ENCODE measurements at regions not wholly inside any gene's neighbourhood (a gene's known extent, or its start where the extent isn't known, plus 50 kb on each side); places are given as distances from the start of the nearest gene placed in this dataset.

DNA sequence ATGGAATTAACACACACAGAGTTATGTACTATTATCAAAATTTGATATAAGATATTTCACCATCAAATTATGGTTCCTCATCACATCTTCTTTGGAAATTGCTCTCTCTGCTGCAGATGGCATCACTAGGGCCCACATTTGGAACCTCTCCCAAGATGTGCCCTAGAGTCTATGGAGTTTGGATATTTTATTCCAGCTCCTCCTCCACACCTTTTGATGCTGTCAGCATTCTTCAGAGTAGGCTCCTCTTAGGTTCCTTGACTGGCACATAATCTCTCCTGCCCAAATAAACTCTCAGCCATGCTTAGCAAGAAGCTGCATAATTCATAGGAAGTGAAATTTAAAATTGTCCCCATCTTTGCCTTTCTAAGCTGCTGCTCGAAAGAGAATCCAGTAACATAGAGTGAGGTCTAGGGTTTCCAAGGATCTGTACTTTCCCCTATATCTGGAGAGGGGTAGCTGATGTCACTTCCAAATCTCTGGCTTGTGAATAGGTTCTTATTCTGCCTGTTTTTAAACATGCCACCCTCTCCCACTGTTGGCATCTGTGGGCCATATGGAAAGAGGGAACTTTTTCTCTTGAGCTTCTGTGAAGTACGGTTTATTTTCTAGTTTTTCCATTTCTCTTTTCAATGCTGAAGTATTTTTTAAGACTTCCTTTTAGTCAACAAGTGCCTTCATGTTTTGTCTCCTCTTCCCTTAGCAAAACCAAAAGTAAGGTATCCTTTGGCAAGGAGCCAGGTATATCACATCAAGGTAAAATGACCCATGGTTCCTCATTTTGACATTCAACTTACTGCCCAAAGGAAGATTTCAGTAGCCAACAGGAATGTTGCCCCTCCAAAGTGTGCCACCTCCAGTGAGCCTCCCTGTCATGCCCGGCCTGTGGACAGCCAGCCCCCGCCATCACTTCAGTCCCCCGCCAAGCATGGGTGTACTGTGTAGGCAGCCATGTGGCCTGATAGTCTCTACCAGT lies 75.3 kb upstream of the C2CD4B start:
- H3K4me1 Mint-ChIP-seq, result no peaks in the 10 kb centered on the region
- CTCF ChIA-PET, result interaction anchor here (0.6 to 5.8 kb wide), 21 partner anchors 9 to 368 kb away, joined by 3 to 62 read pairs (median 4); partner anchors contain the start of genes C2CD4B and VPS13C

DNA sequence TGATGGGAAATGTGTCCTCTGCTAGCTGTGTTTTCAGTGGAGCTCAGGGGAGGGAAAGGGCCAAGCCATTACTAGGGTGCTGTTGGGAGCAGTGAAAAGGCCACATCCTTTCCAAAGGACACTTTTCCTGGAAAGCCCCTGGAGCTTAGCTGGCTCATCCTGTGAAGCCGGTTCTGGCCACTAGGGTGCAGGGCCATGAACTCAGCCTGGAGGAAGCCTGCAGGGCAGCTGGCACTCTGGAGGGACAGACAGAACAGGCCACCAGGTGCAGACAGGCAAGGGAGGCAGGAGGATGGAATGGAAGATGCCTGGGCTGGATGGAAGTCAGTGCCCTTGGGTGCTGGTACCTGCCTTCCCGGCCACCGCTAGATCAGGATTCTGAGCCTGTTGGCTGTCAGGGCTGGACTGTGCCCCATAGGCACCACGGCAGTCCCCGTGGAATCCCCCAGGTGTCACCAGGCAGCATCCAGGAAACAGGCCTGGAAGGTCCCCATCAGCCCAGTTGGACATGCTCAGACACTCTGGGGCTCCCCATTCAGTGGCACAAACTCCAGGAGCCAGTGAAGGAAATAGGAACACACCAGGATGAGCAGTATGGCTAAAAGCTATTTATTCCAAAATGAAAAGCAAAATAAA lies 76.2 kb upstream of the C2CD4B start:
- Mint-ChIP-seq H3K36me3 (no peaks in the 10 kb centered on the region), H3K4me3 (no peak overlapping the region), H3K27ac (no peak overlapping the region), H3K9me3 (peaks cover 3% of the 10 kb centered on the region), H3K4me1 (no peaks in the 10 kb centered on the region), H3K27me3 (ENCODE audit: low read depth) (peaks cover 2% of the 10 kb centered on the region; the same call in 1 of the 2 replicates)
- DNase-seq (ENCODE audit: low spot score) (peak; percentile 79), ATAC-seq (peak; percentile 95)
- CTCF ChIA-PET, result interaction anchor here (0.6 to 5.8 kb wide), 23 partner anchors 9 to 369 kb away, joined by 3 to 62 read pairs (median 4); partner anchors contain the start of genes C2CD4B and VPS13C
- POLR2A ChIA-PET, result no interaction called here
- TF ChIP-seq ZNF396 (CRISPR knock-in tag; IDR thresholded peaks at IDR 0.05; ENCODE audit: borderline replicate concordance) (no peak), FOXP1 (CRISPR knock-in tag; IDR thresholded peaks at IDR 0.05; ENCODE audit: borderline replicate concordance) (0 out of 2 replicates have a peak, but pooled peaks have one; percentile 47), SP1 (CRISPR knock-in tag; conservative IDR thresholded peaks at IDR 0.05) (peak; percentile 48; the same call in 1 of the 2 replicates), NFYB (CRISPR knock-in tag; conservative IDR thresholded peaks at IDR 0.05; ENCODE audit: low read depth) (0 out of 2 replicates have a peak, but pooled peaks have one; percentile 13)
- TF ChIP-seq, protein P1, sequence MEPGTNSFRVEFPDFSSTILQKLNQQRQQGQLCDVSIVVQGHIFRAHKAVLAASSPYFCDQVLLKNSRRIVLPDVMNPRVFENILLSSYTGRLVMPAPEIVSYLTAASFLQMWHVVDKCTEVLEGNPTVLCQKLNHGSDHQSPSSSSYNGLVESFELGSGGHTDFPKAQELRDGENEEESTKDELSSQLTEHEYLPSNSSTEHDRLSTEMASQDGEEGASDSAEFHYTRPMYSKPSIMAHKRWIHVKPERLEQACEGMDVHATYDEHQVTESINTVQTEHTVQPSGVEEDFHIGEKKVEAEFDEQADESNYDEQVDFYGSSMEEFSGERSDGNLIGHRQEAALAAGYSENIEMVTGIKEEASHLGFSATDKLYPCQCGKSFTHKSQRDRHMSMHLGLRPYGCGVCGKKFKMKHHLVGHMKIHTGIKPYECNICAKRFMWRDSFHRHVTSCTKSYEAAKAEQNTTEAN (CRISPR knock-in tag; IDR thresholded peaks at IDR 0.05), result 0 out of 2 replicates have a peak, but pooled peaks have one; percentile 33
- TF ChIP-seq, protein P2, sequence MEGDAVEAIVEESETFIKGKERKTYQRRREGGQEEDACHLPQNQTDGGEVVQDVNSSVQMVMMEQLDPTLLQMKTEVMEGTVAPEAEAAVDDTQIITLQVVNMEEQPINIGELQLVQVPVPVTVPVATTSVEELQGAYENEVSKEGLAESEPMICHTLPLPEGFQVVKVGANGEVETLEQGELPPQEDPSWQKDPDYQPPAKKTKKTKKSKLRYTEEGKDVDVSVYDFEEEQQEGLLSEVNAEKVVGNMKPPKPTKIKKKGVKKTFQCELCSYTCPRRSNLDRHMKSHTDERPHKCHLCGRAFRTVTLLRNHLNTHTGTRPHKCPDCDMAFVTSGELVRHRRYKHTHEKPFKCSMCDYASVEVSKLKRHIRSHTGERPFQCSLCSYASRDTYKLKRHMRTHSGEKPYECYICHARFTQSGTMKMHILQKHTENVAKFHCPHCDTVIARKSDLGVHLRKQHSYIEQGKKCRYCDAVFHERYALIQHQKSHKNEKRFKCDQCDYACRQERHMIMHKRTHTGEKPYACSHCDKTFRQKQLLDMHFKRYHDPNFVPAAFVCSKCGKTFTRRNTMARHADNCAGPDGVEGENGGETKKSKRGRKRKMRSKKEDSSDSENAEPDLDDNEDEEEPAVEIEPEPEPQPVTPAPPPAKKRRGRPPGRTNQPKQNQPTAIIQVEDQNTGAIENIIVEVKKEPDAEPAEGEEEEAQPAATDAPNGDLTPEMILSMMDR (IDR thresholded peaks at IDR 0.05), result peak; percentile 45; the same call in 1 of the 2 replicates

More for the DNA sequence above, 75.3 kb upstream of the C2CD4B start:
- ATAC-seq (peak; percentile 24), DNase-seq (ENCODE audit: low spot score) (no peak)
- Mint-ChIP-seq H3K9me3 (peaks cover 3% of the 10 kb centered on the region), H3K4me3 (no peak overlapping the region), H3K27me3 (ENCODE audit: low read depth) (no peaks in the 10 kb centered on the region), H3K27ac (no peak overlapping the region), H3K36me3 (no peaks in the 10 kb centered on the region)
- POLR2A ChIA-PET, result no interaction called here
- TF ChIP-seq SMAD4 (CRISPR knock-in tag; IDR thresholded peaks at IDR 0.05) (no peak), TEAD1 (CRISPR knock-in tag; IDR thresholded peaks at IDR 0.05) (no peak), ZNF423 (CRISPR knock-in tag; IDR thresholded peaks at IDR 0.05) (no peak), ZNF121 (CRISPR knock-in tag; IDR thresholded peaks at IDR 0.05) (no peak)
- TF ChIP-seq, protein P3, sequence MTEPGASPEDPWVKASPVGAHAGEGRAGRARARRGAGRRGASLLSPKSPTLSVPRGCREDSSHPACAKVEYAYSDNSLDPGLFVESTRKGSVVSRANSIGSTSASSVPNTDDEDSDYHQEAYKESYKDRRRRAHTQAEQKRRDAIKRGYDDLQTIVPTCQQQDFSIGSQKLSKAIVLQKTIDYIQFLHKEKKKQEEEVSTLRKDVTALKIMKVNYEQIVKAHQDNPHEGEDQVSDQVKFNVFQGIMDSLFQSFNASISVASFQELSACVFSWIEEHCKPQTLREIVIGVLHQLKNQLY (CRISPR knock-in tag; IDR thresholded peaks at IDR 0.05), result no peak
- TF ChIP-seq, protein P4, sequence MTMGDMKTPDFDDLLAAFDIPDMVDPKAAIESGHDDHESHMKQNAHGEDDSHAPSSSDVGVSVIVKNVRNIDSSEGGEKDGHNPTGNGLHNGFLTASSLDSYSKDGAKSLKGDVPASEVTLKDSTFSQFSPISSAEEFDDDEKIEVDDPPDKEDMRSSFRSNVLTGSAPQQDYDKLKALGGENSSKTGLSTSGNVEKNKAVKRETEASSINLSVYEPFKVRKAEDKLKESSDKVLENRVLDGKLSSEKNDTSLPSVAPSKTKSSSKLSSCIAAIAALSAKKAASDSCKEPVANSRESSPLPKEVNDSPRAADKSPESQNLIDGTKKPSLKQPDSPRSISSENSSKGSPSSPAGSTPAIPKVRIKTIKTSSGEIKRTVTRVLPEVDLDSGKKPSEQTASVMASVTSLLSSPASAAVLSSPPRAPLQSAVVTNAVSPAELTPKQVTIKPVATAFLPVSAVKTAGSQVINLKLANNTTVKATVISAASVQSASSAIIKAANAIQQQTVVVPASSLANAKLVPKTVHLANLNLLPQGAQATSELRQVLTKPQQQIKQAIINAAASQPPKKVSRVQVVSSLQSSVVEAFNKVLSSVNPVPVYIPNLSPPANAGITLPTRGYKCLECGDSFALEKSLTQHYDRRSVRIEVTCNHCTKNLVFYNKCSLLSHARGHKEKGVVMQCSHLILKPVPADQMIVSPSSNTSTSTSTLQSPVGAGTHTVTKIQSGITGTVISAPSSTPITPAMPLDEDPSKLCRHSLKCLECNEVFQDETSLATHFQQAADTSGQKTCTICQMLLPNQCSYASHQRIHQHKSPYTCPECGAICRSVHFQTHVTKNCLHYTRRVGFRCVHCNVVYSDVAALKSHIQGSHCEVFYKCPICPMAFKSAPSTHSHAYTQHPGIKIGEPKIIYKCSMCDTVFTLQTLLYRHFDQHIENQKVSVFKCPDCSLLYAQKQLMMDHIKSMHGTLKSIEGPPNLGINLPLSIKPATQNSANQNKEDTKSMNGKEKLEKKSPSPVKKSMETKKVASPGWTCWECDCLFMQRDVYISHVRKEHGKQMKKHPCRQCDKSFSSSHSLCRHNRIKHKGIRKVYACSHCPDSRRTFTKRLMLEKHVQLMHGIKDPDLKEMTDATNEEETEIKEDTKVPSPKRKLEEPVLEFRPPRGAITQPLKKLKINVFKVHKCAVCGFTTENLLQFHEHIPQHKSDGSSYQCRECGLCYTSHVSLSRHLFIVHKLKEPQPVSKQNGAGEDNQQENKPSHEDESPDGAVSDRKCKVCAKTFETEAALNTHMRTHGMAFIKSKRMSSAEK (CRISPR knock-in tag; IDR thresholded peaks at IDR 0.05; ENCODE audit: borderline replicate concordance), result no peak
- TF ChIP-seq, protein P5, sequence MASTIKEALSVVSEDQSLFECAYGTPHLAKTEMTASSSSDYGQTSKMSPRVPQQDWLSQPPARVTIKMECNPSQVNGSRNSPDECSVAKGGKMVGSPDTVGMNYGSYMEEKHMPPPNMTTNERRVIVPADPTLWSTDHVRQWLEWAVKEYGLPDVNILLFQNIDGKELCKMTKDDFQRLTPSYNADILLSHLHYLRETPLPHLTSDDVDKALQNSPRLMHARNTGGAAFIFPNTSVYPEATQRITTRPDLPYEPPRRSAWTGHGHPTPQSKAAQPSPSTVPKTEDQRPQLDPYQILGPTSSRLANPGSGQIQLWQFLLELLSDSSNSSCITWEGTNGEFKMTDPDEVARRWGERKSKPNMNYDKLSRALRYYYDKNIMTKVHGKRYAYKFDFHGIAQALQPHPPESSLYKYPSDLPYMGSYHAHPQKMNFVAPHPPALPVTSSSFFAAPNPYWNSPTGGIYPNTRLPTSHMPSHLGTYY (CRISPR knock-in tag; IDR thresholded peaks at IDR 0.05), result no peak
- TF ChIP-seq, protein P6, sequence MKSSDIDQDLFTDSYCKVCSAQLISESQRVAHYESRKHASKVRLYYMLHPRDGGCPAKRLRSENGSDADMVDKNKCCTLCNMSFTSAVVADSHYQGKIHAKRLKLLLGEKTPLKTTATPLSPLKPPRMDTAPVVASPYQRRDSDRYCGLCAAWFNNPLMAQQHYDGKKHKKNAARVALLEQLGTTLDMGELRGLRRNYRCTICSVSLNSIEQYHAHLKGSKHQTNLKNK (CRISPR knock-in tag; IDR thresholded peaks at IDR 0.05), result no peak
